ENCODE measurements at regions not wholly inside any gene's neighbourhood (a gene's known extent, or its start where the extent isn't known, plus 50 kb on each side); places are given as distances from the start of the nearest gene placed in this dataset.

- no peak for TF ChIP-seq POLR2A (IDR thresholded peaks at IDR 0.05; ENCODE audit: low read length)
- no peak for TF ChIP-seq GATA1 (IDR thresholded peaks at IDR 0.05; ENCODE audit: low read depth, low read length)
Observed at GRCh38 chr7:10612950-10613349, 360.7 kb upstream of the PHF14 start.

All from erythroblast (primary cell).